KMS-11 (cell line): ENCODE measurements at regions not wholly inside any gene's neighbourhood (a gene's known extent, or its start where the extent isn't known, plus 50 kb on each side); places are given as distances from the start of the nearest gene placed in this dataset.

ENCODE experiments used
- H2AFZ ChIP-seq: fragments of 200-600 bp; sonication (generic); 2 replicates; pipeline ENCODE4 v1.6.1; 2016; ENCODE audit warnings: antibody characterized with exemption, mixed run types, low read depth
- H3K27ac ChIP-seq: fragments of 200-600 bp; sonication (generic); 2 replicates; pipeline ENCODE4 v1.6.1; 2016; ENCODE audit warnings: mild to moderate bottlenecking, mixed run types
- H3K27me3 ChIP-seq: fragments of 200-600 bp; sonication (generic); 2 replicates; pipeline ENCODE4 v1.6.1; 2017; ENCODE audit warnings: mild to moderate bottlenecking, low read depth, mixed run types, moderate library complexity; ENCODE audit not compliant: insufficient read depth
- H3K36me3 ChIP-seq: fragments of 200-600 bp; sonication (generic); 2 replicates; pipeline ENCODE4 v1.6.1; 2017; ENCODE audit warnings: mild to moderate bottlenecking, mixed run types; ENCODE audit not compliant: insufficient read depth
- H3K4me1 ChIP-seq: fragments of 200-600 bp; sonication (generic); 2 replicates; pipeline ENCODE4 v1.6.1; 2016; ENCODE audit warnings: mild to moderate bottlenecking, low read depth, mixed run types; ENCODE audit not compliant: poor library complexity, severe bottlenecking
- H3K4me2 ChIP-seq: fragments of 200-600 bp; sonication (generic); 2 replicates; pipeline ENCODE4 v1.7.0; 2016; ENCODE audit warnings: mild to moderate bottlenecking, mixed run types
- H3K4me3 ChIP-seq: fragments of 200-600 bp; sonication (generic); IDR thresholded peaks from 2 replicates; pipeline ENCODE4 v1.6.1; 2017; ENCODE audit warnings: low read depth, low read length, mixed read lengths; ENCODE audit not compliant: insufficient read depth
- H3K79me2 ChIP-seq: fragments of 200-600 bp; sonication (generic); 2 replicates; pipeline ENCODE4 v1.6.1; 2016; ENCODE audit warnings: low read depth, mixed run types; ENCODE audit not compliant: insufficient read depth
- H3K9ac ChIP-seq: fragments of 200-600 bp; sonication (generic); 2 replicates; pipeline ENCODE4 v1.6.1; 2016; ENCODE audit warnings: mild to moderate bottlenecking, mixed run types
- H4K20me1 ChIP-seq: fragments of 200-600 bp; sonication (generic); 2 replicates; pipeline ENCODE4 v1.6.1; 2016; ENCODE audit warnings: mild to moderate bottlenecking, mixed run types; ENCODE audit not compliant: insufficient read depth
- TF ChIP-seq, protein P1 (sequence below): fragments of 200-600 bp; sonication (generic); conservative IDR thresholded peaks from 2 replicates; pipeline ENCODE4 v1.6.1; 2017; ENCODE audit warnings: low read depth, mild to moderate bottlenecking, antibody characterized with exemption, low read length, moderate library complexity, mixed read lengths

DNA sequence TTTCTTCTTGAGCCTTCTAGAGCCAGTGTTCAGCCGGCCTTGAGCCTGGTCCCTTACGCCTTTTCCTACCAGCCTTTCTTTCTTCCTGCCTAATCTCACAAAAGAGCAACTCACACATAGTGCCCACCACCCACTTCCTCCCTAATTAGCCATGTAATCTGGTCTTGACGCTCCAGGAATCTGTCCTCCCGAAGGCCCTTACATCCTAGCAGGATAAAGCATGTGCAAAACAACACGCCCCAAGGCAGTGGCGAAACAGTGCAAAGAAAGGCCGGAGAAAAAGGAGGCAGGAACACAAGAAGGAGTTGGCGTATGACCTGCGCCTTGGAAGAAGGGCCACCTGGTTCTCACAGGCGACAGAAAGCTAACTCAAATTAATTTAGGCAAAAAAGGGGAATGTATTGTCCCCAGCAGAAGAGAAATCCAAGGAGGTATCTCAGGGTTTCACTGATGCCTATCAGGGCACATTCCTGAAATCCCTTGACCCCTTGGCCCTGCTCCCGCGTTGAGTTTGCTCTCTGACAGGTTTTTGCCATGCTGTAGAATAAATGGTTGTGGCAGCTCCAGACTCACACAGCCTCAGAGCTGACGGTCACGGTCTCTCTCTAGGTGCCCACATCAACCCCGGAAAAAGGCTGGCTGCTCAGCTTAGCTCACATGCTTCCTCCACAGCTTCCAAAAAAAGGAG lies 79.0 kb downstream of the ZNF281 start:
- Histone ChIP-seq H3K36me3 (no peaks in the 10 kb centered on the region), H3K27ac (no peak overlapping the region), H2AFZ (no peak overlapping the region), H3K9ac (no peak overlapping the region), H4K20me1 (no peaks in the 10 kb centered on the region), H3K4me2 (no peak overlapping the region), H3K4me3 (no peak overlapping the region), H3K79me2 (no peaks in the 10 kb centered on the region), H3K4me1 (no peaks in the 10 kb centered on the region), H3K27me3 (no peaks in the 10 kb centered on the region)
- TF ChIP-seq, protein P1, sequence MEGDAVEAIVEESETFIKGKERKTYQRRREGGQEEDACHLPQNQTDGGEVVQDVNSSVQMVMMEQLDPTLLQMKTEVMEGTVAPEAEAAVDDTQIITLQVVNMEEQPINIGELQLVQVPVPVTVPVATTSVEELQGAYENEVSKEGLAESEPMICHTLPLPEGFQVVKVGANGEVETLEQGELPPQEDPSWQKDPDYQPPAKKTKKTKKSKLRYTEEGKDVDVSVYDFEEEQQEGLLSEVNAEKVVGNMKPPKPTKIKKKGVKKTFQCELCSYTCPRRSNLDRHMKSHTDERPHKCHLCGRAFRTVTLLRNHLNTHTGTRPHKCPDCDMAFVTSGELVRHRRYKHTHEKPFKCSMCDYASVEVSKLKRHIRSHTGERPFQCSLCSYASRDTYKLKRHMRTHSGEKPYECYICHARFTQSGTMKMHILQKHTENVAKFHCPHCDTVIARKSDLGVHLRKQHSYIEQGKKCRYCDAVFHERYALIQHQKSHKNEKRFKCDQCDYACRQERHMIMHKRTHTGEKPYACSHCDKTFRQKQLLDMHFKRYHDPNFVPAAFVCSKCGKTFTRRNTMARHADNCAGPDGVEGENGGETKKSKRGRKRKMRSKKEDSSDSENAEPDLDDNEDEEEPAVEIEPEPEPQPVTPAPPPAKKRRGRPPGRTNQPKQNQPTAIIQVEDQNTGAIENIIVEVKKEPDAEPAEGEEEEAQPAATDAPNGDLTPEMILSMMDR: no peak

DNA sequence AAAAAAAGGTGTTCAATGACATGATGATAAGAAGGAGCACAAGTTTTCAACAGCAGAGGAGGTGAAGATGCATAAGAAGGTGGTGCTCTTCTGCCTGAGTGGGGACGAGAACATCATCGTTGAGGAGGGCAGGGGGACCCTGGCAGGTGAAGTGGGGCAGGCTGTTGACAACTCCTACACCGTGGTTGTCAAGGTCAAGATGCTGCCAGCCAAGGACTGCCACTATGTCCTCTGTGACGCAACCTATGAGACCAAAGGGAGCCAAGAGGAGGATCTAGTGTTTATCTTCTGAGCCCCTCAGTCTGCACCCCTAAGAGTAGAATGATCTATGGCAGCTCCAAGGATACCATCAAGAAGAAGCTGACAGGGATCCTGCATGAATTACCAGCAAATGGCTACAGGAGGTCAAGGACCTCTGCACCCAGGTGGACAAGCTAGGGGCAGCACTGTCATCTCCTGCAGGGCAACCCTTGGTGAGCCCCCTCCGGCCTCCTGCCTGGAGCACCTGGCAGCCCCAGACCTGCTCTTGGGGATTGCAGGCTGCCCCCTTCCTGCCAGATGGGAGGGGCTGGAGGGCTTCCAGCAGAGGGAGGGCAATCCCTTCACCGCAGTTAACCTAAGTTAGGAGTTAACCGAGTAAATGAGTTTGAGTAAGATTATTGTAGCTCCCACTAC lies 80.5 kb downstream of the ZNF281 start:
- H3K27me3 ChIP-seq: no peaks in the 10 kb centered on the region
- H4K20me1 ChIP-seq: no peaks in the 10 kb centered on the region
- H3K4me2 ChIP-seq: no peak overlapping the region
- no peaks in the 10 kb centered on the region for H3K36me3 ChIP-seq
- TF ChIP-seq, protein P1: no peak
- no peak overlapping the region for H2AFZ ChIP-seq
- H3K4me1 ChIP-seq: no peaks in the 10 kb centered on the region
- H3K9ac ChIP-seq: no peak overlapping the region
- no peak overlapping the region for H3K4me3 ChIP-seq
- no peak overlapping the region for H3K27ac ChIP-seq
- no peaks in the 10 kb centered on the region for H3K79me2 ChIP-seq

DNA sequence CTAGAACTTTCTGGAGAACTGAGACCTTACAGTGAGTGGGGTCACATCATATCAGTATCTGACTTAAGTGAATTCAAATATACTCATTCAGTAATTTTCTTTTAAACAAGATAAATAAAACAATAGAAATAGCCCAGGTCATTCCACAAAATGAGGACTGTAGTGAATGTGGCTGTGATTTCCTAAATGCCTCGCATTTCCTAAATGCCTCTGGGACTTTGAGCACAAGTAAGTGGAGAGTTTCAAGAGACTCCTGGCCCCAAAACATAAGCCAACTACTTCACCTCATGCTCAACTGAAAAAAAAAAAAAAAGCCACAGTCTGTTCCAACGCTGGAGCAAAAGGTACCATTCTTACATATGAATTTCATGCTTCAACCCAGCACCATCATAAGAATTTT lies 81.5 kb downstream of the ZNF281 start:
- Histone ChIP-seq H3K4me1 (no peaks in the 10 kb centered on the region), H3K79me2 (no peaks in the 10 kb centered on the region), H4K20me1 (no peaks in the 10 kb centered on the region), H3K4me2 (no peak overlapping the region), H2AFZ (no peak overlapping the region), H3K4me3 (no peak overlapping the region), H3K27ac (no peak overlapping the region), H3K36me3 (no peaks in the 10 kb centered on the region), H3K27me3 (no peaks in the 10 kb centered on the region), H3K9ac (no peak overlapping the region)
- TF ChIP-seq, protein P1: no peak

DNA sequence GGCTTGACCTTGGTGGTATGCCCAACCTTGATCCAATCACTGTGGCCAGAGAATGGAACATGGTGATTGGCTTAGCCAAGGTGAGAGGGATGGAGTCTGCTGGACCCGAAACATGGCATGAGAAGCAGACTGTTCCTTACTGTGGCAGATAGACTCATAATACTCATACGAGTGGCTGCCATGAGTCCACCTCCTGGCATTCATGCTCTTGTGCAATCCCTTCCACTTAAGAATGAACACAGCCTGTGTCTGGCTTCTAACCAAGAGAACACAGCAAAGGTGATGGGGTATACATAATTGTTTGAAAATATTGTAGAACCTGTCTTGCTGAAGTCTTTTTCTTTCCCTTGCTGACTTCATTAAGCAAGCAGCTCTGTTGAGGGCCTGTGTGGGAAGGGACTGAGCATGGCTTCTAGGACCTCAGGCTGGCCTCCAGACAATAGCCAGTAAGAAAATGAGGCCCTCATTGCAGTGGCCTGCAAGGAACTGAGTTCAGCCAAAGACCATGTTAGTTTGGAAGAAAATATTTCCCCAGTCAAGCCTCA lies 85.9 kb downstream of the ZNF281 start:
- TF ChIP-seq, protein P1: no peak
- Histone ChIP-seq H3K79me2 (no peaks in the 10 kb centered on the region), H2AFZ (no peak overlapping the region), H3K9ac (no peak overlapping the region), H4K20me1 (no peaks in the 10 kb centered on the region), H3K36me3 (no peaks in the 10 kb centered on the region), H3K4me1 (no peaks in the 10 kb centered on the region), H3K4me2 (no peak overlapping the region), H3K4me3 (no peak overlapping the region), H3K27ac (no peak overlapping the region), H3K27me3 (no peaks in the 10 kb centered on the region)
